ENCODE measurements at regions not wholly inside any gene's neighbourhood (a gene's known extent, or its start where the extent isn't known, plus 50 kb on each side); places are given as distances from the start of the nearest gene placed in this dataset.
A peak's percentile ranks its signal among the peaks of the same experiment; 100 is the strongest.
"Not testable (repeated sequence)": the region's sequence is repeated elsewhere in the genome, so short reads cannot be mapped to it uniquely, and the experiment has no call there.

DNA sequence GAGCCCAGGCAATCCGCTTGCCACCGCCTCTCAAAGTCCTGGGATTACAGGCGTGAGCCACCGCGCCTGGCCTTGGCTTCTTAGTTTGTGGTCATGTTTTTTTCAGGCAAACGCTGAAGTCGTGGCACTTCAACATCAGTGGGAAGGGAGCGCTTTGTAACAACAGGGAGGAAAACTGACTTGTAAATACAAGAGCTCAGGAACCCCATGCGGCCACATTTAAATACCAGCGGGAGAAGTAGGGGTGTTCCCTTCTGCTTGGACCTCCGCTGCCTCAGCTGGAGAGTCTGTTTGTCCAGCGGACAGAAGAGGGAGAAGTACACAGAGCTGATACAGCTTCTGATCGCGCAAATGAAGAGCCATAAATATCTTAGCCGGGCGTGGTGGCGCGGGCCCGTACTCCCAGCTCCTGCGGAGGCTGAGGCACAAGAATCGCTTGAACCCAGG, 108.7 kb upstream of the KMT2C start:
- intact Hi-C loops (cut with DNase I) = no loop called here
- TF ChIP-seq POLR2A (IDR thresholded peaks at IDR 0.05) = no peak
- TF ChIP-seq, protein P1, sequence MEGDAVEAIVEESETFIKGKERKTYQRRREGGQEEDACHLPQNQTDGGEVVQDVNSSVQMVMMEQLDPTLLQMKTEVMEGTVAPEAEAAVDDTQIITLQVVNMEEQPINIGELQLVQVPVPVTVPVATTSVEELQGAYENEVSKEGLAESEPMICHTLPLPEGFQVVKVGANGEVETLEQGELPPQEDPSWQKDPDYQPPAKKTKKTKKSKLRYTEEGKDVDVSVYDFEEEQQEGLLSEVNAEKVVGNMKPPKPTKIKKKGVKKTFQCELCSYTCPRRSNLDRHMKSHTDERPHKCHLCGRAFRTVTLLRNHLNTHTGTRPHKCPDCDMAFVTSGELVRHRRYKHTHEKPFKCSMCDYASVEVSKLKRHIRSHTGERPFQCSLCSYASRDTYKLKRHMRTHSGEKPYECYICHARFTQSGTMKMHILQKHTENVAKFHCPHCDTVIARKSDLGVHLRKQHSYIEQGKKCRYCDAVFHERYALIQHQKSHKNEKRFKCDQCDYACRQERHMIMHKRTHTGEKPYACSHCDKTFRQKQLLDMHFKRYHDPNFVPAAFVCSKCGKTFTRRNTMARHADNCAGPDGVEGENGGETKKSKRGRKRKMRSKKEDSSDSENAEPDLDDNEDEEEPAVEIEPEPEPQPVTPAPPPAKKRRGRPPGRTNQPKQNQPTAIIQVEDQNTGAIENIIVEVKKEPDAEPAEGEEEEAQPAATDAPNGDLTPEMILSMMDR (IDR thresholded peaks at IDR 0.05) = no peak
- H3K36me3 ChIP-seq (replicated peaks in 1 of 2; ENCODE audit: insufficient read depth in 1 of 2, low read depth in 2 of 2) = no peaks in the 10 kb centered on the region
- H3K27me3 ChIP-seq = no peaks in the 10 kb centered on the region
- peak overlapping the region in 3 of 4 donors; percentile 16 to 70 (median 63) for H3K27ac ChIP-seq
- WGBS, 2 donors = 64 to 83% methylated on average over 17 of the region's 21 CpGs
- H3K4me1 ChIP-seq = no peaks in the 10 kb centered on the region
- no peak for DNase-seq
- no peak for ATAC-seq
- H3K9me3 ChIP-seq = no peaks in the 10 kb centered on the region
- no peak overlapping the region for H3K4me3 ChIP-seq

DNA sequence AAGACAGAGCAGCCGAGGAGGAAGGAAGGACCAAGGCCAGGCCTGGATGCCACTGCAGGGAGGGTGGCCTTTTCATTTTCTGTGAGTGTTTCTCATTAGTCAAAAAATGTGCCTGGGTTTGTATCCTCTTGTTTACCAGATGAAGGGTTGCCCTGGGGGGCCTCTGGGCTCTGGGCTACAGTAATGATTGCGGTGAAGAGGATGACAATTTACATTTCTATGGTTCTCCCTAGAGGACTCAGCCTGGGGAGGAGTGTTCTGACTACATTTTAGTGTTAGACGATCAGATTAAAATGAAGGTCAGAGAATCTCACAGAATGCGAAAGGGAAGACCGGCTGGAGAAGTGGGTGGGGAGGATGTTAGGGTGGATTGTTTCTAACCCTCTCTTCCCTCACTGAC, 108.0 kb upstream of the KMT2C start:
- Histone ChIP-seq H3K9me3 (no peaks in the 10 kb centered on the region), H3K27ac (no peak overlapping the region), H3K4me1 (no peaks in the 10 kb centered on the region), H3K4me3 (no peak overlapping the region), H3K36me3 (replicated peaks in 1 of 2; ENCODE audit: insufficient read depth in 1 of 2, low read depth in 2 of 2) (no peaks in the 10 kb centered on the region), H3K27me3 (no peaks in the 10 kb centered on the region)
- WGBS, 2 donors = 68 to 81% methylated on average over 4 to 5 of the region's 5 CpGs
- ATAC-seq (no peak), DNase-seq (no peak)
- intact Hi-C loops (cut with DNase I) = no loop called here
- TF ChIP-seq, protein P1 (IDR thresholded peaks at IDR 0.05) = no peak

DNA sequence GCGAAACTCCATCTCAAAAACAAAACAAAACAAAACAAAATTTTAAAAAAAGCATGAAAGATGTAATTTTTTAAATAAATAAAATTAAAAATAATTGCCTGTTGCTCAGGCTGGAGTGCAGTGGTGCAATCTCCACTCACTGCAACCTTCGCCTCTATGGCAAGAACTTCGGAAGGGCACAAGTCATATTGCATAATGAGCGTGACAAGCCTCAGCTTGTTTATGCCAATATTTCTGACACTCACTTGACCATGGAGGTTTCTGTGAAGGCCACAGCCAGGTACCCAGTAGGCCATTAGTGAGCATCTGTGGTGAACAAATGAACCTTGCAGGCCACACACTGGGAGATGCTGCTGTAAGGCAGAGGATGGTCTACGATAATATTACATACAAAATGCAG, 106.1 kb upstream of the KMT2C start:
- DNase-seq (no peak), ATAC-seq (no peak)
- intact Hi-C loops (cut with DNase I) = no loop called here
- Histone ChIP-seq H3K9me3 (no peaks in the 10 kb centered on the region), H3K36me3 (replicated peaks in 1 of 2; ENCODE audit: insufficient read depth in 1 of 2, low read depth in 2 of 2) (no peaks in the 10 kb centered on the region), H3K4me3 (no peak overlapping the region), H3K27ac (no peak overlapping the region), H3K27me3 (no peaks in the 10 kb centered on the region), H3K4me1 (no peaks in the 10 kb centered on the region)
- TF ChIP-seq, protein P1 (IDR thresholded peaks at IDR 0.05) = no peak
- no peak for TF ChIP-seq POLR2A (IDR thresholded peaks at IDR 0.05)
- WGBS, 2 donors = 89 to 93% methylated on average over 5 of the region's 5 CpGs

- intact Hi-C loops (cut with DNase I); H3K9me3 ChIP-seq; H3K27ac ChIP-seq; ATAC-seq; H3K27me3 ChIP-seq; DNase-seq; H3K36me3 ChIP-seq (replicated peaks in 1 of 2; ENCODE audit: insufficient read depth in 1 of 2, low read depth in 2 of 2); H3K4me1 ChIP-seq; H3K4me3 ChIP-seq: not testable (repeated sequence)
- WGBS, 2 donors = 95 to 100% methylated on average over 3 to 15 of the region's 17 CpGs
Measured at GRCh38 chr7:152539190-152539495, 103.3 kb upstream of the KMT2C start.

- intact Hi-C loops (cut with DNase I); H3K4me1 ChIP-seq; DNase-seq; H3K9me3 ChIP-seq; H3K36me3 ChIP-seq (replicated peaks in 1 of 2; ENCODE audit: insufficient read depth in 1 of 2, low read depth in 2 of 2); H3K27ac ChIP-seq; H3K27me3 ChIP-seq; ATAC-seq; H3K4me3 ChIP-seq: not testable (repeated sequence)
- 87 to 90% methylated on average over 6 to 27 of the region's 46 CpGs for WGBS, 2 donors
Measured at GRCh38 chr7:152538346-152539189, 102.8 kb upstream of the KMT2C start.

GRCh38 chr7:152537639-152538038, 101.8 kb upstream of the KMT2C start:
- Histone ChIP-seq H3K36me3 (replicated peaks in 1 of 2; ENCODE audit: insufficient read depth in 1 of 2, low read depth in 2 of 2) (no peaks in the 10 kb centered on the region), H3K27me3 (no peaks in the 10 kb centered on the region), H3K9me3 (no peaks in the 10 kb centered on the region), H3K27ac (no peak overlapping the region), H3K4me1 (no peaks in the 10 kb centered on the region), H3K4me3 (no peak overlapping the region)
- intact Hi-C loops (cut with DNase I) = no loop called here
- ATAC-seq = no peak
- no peak for TF ChIP-seq POLR2A (IDR thresholded peaks at IDR 0.05)
- TF ChIP-seq, protein P1 (IDR thresholded peaks at IDR 0.05) = no peak
- no peak for DNase-seq
- WGBS, 2 donors = 52 to 54% methylated on average over 4 of the region's 4 CpGs

Data from body of pancreas (tissue), 4 donors.